ENCODE measurements at regions not wholly inside any gene's neighbourhood (a gene's known extent, or its start where the extent isn't known, plus 50 kb on each side); places are given as distances from the start of the nearest gene placed in this dataset.

DNA sequence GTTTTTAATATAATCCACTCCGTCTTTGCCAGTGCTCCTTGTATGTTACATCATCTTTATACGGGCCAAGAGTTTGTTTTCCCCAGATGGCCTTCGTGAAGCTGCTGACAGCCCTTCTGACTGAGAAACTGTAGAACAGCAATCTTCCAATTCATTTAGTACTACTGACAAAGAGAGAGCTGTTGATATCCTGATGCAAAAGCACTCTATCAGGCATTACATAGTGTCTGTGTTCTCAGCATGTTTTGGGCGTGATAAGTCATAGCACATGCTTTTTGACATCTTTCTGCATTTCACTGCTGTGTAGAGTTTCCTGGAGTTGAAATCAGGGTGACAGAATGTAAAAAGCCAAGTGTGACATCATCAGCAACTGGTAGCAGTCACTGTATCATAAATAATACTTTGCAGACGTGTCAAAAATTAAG is 746.3 kb upstream of the FAM241A start:
- no peaks in the 10 kb centered on the region for H3K9me1 ChIP-seq (ENCODE audit: control insufficient read depth, extremely low read depth, insufficient read depth, low read length)
- no peaks in the 10 kb centered on the region for H4K20me1 ChIP-seq (ENCODE audit: control insufficient read depth, extremely low read depth, insufficient read depth, low read length)
- no peaks in the 10 kb centered on the region for H3K4me1 ChIP-seq (ENCODE audit: control insufficient read depth, extremely low read depth, insufficient read depth, low read length)
- dilution Hi-C loops (cut with MboI; ENCODE audit: extremely low pct_ligation_motif_present, low sequenced_read_pairs), result no loop called here
- H3K27ac ChIP-seq (ENCODE audit: control insufficient read depth, insufficient read depth, low read length), result no peak overlapping the region
- H3K36me3 ChIP-seq (ENCODE audit: control insufficient read depth in 2 of 2, extremely low read depth in 1 of 2, insufficient read depth in 2 of 2, low read length in 2 of 2), result no peaks in the 10 kb centered on the region
- H3K9ac ChIP-seq (ENCODE audit: control insufficient read depth, extremely low read depth, insufficient read depth, low read length), result no peak overlapping the region
- H3K27me3 ChIP-seq (ENCODE audit: control insufficient read depth, extremely low read depth, insufficient read depth, low read length), result no peaks in the 10 kb centered on the region
- H3K9me3 ChIP-seq (ENCODE audit: control insufficient read depth, low read depth, low read length), result peaks cover 2% of the 10 kb centered on the region
- DNase-seq (ENCODE audit: low read depth, low spot score) (no peak), FAIRE-seq (no peak)
- no peak overlapping the region for H3K4me2 ChIP-seq (ENCODE audit: control insufficient read depth, extremely low read depth, insufficient read depth, low read depth, low read length)
- no peaks in the 10 kb centered on the region for H3K79me2 ChIP-seq (ENCODE audit: control insufficient read depth, insufficient read depth, low read length)
- H3K4me3 ChIP-seq (ENCODE audit: control insufficient read depth in 2 of 3, extremely low read depth in 1 of 3, insufficient read depth in 2 of 3, low read depth in 1 of 3, low read length in 3 of 3), result no peak overlapping the region
- no peak overlapping the region for H2AFZ ChIP-seq (ENCODE audit: control insufficient read depth, low read length)
- TF ChIP-seq EZH2 (IDR thresholded peaks at IDR 0.05; ENCODE audit: low read length), result no peak
- TF ChIP-seq, protein P1, sequence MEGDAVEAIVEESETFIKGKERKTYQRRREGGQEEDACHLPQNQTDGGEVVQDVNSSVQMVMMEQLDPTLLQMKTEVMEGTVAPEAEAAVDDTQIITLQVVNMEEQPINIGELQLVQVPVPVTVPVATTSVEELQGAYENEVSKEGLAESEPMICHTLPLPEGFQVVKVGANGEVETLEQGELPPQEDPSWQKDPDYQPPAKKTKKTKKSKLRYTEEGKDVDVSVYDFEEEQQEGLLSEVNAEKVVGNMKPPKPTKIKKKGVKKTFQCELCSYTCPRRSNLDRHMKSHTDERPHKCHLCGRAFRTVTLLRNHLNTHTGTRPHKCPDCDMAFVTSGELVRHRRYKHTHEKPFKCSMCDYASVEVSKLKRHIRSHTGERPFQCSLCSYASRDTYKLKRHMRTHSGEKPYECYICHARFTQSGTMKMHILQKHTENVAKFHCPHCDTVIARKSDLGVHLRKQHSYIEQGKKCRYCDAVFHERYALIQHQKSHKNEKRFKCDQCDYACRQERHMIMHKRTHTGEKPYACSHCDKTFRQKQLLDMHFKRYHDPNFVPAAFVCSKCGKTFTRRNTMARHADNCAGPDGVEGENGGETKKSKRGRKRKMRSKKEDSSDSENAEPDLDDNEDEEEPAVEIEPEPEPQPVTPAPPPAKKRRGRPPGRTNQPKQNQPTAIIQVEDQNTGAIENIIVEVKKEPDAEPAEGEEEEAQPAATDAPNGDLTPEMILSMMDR (optimal IDR thresholded peaks at IDR 0.05 in 1 of 3, IDR thresholded peaks at IDR 0.05 in 1 of 3, conservative IDR thresholded peaks at IDR 0.05 in 1 of 3; ENCODE audit: extremely low read depth in 1 of 3, insufficient read depth in 2 of 3, low read length in 3 of 3), result no peak

DNA sequence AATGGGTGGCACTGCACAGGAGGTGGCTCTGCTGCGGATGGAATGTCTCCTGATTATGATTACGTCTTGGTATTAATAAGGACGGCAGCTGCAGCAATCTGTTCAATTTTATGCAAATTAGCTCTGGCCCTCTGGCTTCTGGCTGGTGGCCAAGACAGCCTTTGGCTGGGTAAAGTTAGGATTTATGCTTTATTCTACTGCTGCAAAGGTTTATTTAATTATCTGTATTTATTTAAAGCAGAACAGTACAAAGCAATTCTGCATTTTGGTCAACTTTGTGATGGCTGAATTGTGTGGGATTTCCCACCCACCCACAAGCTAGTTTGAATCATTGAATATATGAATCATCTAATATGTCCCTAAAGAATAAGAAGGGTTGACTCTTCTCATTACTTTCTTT is 745.6 kb upstream of the FAM241A start:
- Histone ChIP-seq H4K20me1 (ENCODE audit: control insufficient read depth, extremely low read depth, insufficient read depth, low read length) (no peaks in the 10 kb centered on the region), H3K27ac (ENCODE audit: control insufficient read depth, insufficient read depth, low read length) (no peak overlapping the region), H3K4me3 (ENCODE audit: control insufficient read depth in 2 of 3, extremely low read depth in 1 of 3, insufficient read depth in 2 of 3, low read depth in 1 of 3, low read length in 3 of 3) (no peak overlapping the region), H2AFZ (ENCODE audit: control insufficient read depth, low read length) (no peak overlapping the region), H3K9ac (ENCODE audit: control insufficient read depth, extremely low read depth, insufficient read depth, low read length) (no peak overlapping the region), H3K79me2 (ENCODE audit: control insufficient read depth, insufficient read depth, low read length) (no peaks in the 10 kb centered on the region), H3K27me3 (ENCODE audit: control insufficient read depth, extremely low read depth, insufficient read depth, low read length) (no peaks in the 10 kb centered on the region), H3K9me1 (ENCODE audit: control insufficient read depth, extremely low read depth, insufficient read depth, low read length) (no peaks in the 10 kb centered on the region), H3K4me1 (ENCODE audit: control insufficient read depth, extremely low read depth, insufficient read depth, low read length) (no peaks in the 10 kb centered on the region), H3K9me3 (ENCODE audit: control insufficient read depth, low read depth, low read length) (peaks cover 2% of the 10 kb centered on the region), H3K4me2 (ENCODE audit: control insufficient read depth, extremely low read depth, insufficient read depth, low read depth, low read length) (no peak overlapping the region), H3K36me3 (ENCODE audit: control insufficient read depth in 2 of 2, extremely low read depth in 1 of 2, insufficient read depth in 2 of 2, low read length in 2 of 2) (no peaks in the 10 kb centered on the region)
- dilution Hi-C loops (cut with MboI; ENCODE audit: extremely low pct_ligation_motif_present, low sequenced_read_pairs), result no loop called here
- DNase-seq (ENCODE audit: low read depth, low spot score), result no peak
- no peak for FAIRE-seq
- no peak for TF ChIP-seq EZH2 (IDR thresholded peaks at IDR 0.05; ENCODE audit: low read length)
- TF ChIP-seq, protein P1 (optimal IDR thresholded peaks at IDR 0.05 in 1 of 3, IDR thresholded peaks at IDR 0.05 in 1 of 3, conservative IDR thresholded peaks at IDR 0.05 in 1 of 3; ENCODE audit: extremely low read depth in 1 of 3, insufficient read depth in 2 of 3, low read length in 3 of 3), result no peak

Measured in keratinocyte (primary cell).